ENCODE measurements at regions not wholly inside any gene's neighbourhood (a gene's known extent, or its start where the extent isn't known, plus 50 kb on each side); places are given as distances from the start of the nearest gene placed in this dataset.

- Histone ChIP-seq H3K27ac (no peak overlapping the region), H3K27me3 (peaks cover 0 to 5% (median 0%) of the 10 kb centered on the region in 9 donors), H3K4me3 (no peak overlapping the region), H3K4me1 (no peaks in the 10 kb centered on the region), H3K36me3 (no peaks in the 10 kb centered on the region), H3K9me3 (peaks cover 0 to 10% (median 0%) of the 10 kb centered on the region in 12 donors)
- WGBS, 4 donors, result 35 to 63% (median 49%) methylated on average over 3 of the region's 3 CpGs
- no peak for DNase-seq
- TF ChIP-seq CTCF (IDR thresholded peaks at IDR 0.05), result no peak
- no peak for TF ChIP-seq POLR2A (IDR thresholded peaks at IDR 0.05)
- no peak for ATAC-seq
- intact Hi-C loops (cut with DNase I), result no loop called here
These were observed 178.5 kb upstream of the N4BP1 start for GRCh38 chr16:48788475-48788874.

- intact Hi-C loops (cut with DNase I), result no loop called here
- H3K27me3 ChIP-seq, result no peaks in the 10 kb centered on the region
- H3K36me3 ChIP-seq, result no peaks in the 10 kb centered on the region
- no peak overlapping the region for H3K4me3 ChIP-seq
- ATAC-seq (no peak), DNase-seq (no peak)
- 67 to 83% (median 73%) methylated on average over 4 of the region's 4 CpGs for WGBS, 4 donors
- peaks cover 0 to 16% (median 0%) of the 10 kb centered on the region in 12 donors for H3K9me3 ChIP-seq
- no peak for TF ChIP-seq POLR2A (IDR thresholded peaks at IDR 0.05)
- TF ChIP-seq CTCF (IDR thresholded peaks at IDR 0.05), result no peak
- H3K27ac ChIP-seq, result no peak overlapping the region
- H3K4me1 ChIP-seq, result no peaks in the 10 kb centered on the region
These were observed 135.6 kb upstream of the N4BP1 start for GRCh38 chr16:48745541-48745940.

GRCh38 chr16:48740964-48741363 is 131.0 kb upstream of the N4BP1 start:
- ATAC-seq (no peak), DNase-seq (no peak)
- 63 to 67% (median 64%) methylated on average over 6 of the region's 6 CpGs for WGBS, 4 donors
- intact Hi-C loops (cut with DNase I), result no loop called here
- Histone ChIP-seq H3K4me1 (no peaks in the 10 kb centered on the region), H3K9me3 (peaks cover 0 to 12% (median 0%) of the 10 kb centered on the region in 12 donors), H3K27me3 (no peaks in the 10 kb centered on the region), H3K36me3 (no peaks in the 10 kb centered on the region), H3K4me3 (no peak overlapping the region), H3K27ac (no peak overlapping the region)
- no peak for TF ChIP-seq POLR2A (IDR thresholded peaks at IDR 0.05)

- no peaks in the 10 kb centered on the region for H3K36me3 ChIP-seq
- TF ChIP-seq POLR2A (IDR thresholded peaks at IDR 0.05), result no peak
- TF ChIP-seq CTCF (IDR thresholded peaks at IDR 0.05), result no peak
- H3K27me3 ChIP-seq, result no peaks in the 10 kb centered on the region
- no peak overlapping the region for H3K27ac ChIP-seq
- ATAC-seq (no peak), DNase-seq (no peak)
- H3K4me1 ChIP-seq, result no peaks in the 10 kb centered on the region
- intact Hi-C loops (cut with DNase I), result no loop called here
- no peak overlapping the region for H3K4me3 ChIP-seq
- H3K9me3 ChIP-seq, result no peaks in the 10 kb centered on the region
These were observed 124.2 kb upstream of the N4BP1 start for GRCh38 chr16:48734220-48734619.

- H3K4me3 ChIP-seq, result no peak overlapping the region
- intact Hi-C loops (cut with DNase I), result no loop called here
- H3K9me3 ChIP-seq, result peaks cover 0 to 30% (median 5%) of the 10 kb centered on the region in 12 donors
- ATAC-seq (no peak), DNase-seq (no peak)
- WGBS, 4 donors, result 89 to 94% (median 90%) methylated on average over 1 of the region's 1 CpG
- no peaks in the 10 kb centered on the region for H3K36me3 ChIP-seq
- no peaks in the 10 kb centered on the region for H3K27me3 ChIP-seq
- no peaks in the 10 kb centered on the region for H3K4me1 ChIP-seq
- no peak overlapping the region for H3K27ac ChIP-seq
- TF ChIP-seq CTCF (IDR thresholded peaks at IDR 0.05) (no peak), POLR2A (IDR thresholded peaks at IDR 0.05) (no peak)
These were observed 94.7 kb upstream of the N4BP1 start for GRCh38 chr16:48704710-48705109.
